ENCODE measurements at regions not wholly inside any gene's neighbourhood (a gene's known extent, or its start where the extent isn't known, plus 50 kb on each side); places are given as distances from the start of the nearest gene placed in this dataset.

DNA sequence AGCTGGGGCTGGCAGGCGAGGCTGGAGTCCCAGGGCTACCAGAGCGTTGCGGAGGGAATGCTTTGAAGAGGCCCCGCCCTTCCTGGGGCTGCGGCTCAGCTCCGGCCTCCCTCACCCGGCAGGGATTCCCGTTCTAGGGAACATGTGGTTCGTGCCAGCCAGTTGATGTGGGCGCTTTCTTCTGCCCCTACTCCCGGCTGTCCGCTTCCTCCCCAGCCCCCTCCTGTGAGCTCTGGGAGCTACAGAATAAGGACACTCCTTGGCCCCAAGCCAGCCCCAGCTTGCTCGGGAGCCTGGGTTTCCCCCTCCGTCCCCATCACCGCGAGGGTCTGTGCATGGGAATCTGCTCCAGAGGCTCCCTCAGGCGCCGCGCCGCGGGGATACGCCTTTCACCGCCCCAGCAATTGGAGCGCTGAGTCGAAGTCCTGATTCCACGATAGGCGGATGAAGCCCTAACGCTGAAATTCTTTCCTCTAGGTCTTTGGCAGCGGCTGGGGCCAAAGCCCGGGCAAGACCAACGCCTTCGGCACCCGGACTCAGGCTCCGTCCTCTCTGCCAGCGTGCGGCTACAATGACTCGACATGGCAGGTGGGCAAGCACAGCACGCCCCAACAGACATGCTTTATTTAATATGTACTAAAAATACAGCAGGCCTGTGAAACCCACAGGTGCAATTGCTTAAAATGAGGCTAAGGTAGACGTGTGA lies 69.5 kb downstream of the KLF15 start:
- ChIA-PET CTCF (no interaction called here), POLR2A (ENCODE audit: low non-redundant PET) (interaction anchor here (0.6 to 0.7 kb wide), 2 partner anchors 26 to 138 kb away, joined by 3 to 5 read pairs; no protein-coding TSS in a partner anchor)
- Histone ChIP-seq H3K9me3 (ENCODE audit: low read depth, low read length, poor library complexity, severe bottlenecking) (no peaks in the 10 kb centered on the region), H3K27ac (ENCODE audit: low read depth, low read length, poor library complexity, severe bottlenecking) (peak overlapping the region; percentile 99), H3K36me3 (ENCODE audit: insufficient read depth, low read length, poor library complexity, severe bottlenecking) (no peaks in the 10 kb centered on the region), H3K4me1 (ENCODE audit: insufficient read depth, low read length, poor library complexity, severe bottlenecking) (peaks cover 72% of the 10 kb centered on the region), H3K4me3 (ENCODE audit: low read depth, low read length, poor library complexity, severe bottlenecking) (peak overlapping the region; percentile 49), H3K27me3 (replicated peaks; ENCODE audit: insufficient read depth, low read depth, low read length, poor library complexity) (no peaks in the 10 kb centered on the region)
- peak; percentile 98 for DNase-seq (ENCODE audit: low spot score)
- TF ChIP-seq EZH2 (IDR thresholded peaks at IDR 0.05; ENCODE audit: borderline replicate concordance, low read depth, low read length, poor library complexity, severe bottlenecking): no peak
- TF ChIP-seq CTCF (conservative IDR thresholded peaks at IDR 0.05; ENCODE audit: low read depth, low read length): no peak
- intact Hi-C loops (cut with micrococcal nuclease; ENCODE audit: unreplicated experiment): loop anchor here (2.0 to 10.0 kb wide), 2 partner anchors 79 to 153 kb away; no protein-coding TSS in a partner anchor
- BruUV-seq (replicated peaks): no TSS peak

DNA sequence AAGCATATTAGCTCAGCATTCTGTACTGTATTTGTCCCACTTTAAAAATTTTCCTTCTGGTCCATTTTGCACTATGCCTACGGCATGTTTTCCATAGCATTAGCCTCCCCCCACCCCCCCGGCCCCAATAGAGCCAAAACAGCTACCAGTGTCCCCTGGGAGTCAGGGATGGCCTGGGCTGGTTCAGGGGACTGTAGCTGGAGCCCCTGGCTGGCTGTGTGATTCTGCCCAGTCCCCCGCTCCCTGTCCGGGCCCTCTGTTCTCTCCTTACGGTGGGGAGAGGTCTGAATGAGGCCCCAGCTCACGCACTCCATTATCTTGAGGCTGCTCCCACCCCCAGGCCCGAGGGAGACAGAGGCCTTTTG lies 70.1 kb downstream of the KLF15 start:
- intact Hi-C loops (cut with micrococcal nuclease; ENCODE audit: unreplicated experiment): loop anchor here (10.0 kb wide), 1 partner anchor 152 kb away; no protein-coding TSS in a partner anchor
- TF ChIP-seq EZH2 (IDR thresholded peaks at IDR 0.05; ENCODE audit: borderline replicate concordance, low read depth, low read length, poor library complexity, severe bottlenecking) (no peak), CTCF (conservative IDR thresholded peaks at IDR 0.05; ENCODE audit: low read depth, low read length) (no peak)
- no TSS peak for BruUV-seq (replicated peaks)
- no peak for DNase-seq (ENCODE audit: low spot score)
- ChIA-PET POLR2A (ENCODE audit: low non-redundant PET) (interaction anchor here (0.6 to 0.7 kb wide), 2 partner anchors 26 to 137 kb away, joined by 3 to 5 read pairs; no protein-coding TSS in a partner anchor), CTCF (no interaction called here)
- Histone ChIP-seq H3K27me3 (replicated peaks; ENCODE audit: insufficient read depth, low read depth, low read length, poor library complexity) (no peaks in the 10 kb centered on the region), H3K4me3 (ENCODE audit: low read depth, low read length, poor library complexity, severe bottlenecking) (peak overlapping the region; percentile 49), H3K9me3 (ENCODE audit: low read depth, low read length, poor library complexity, severe bottlenecking) (no peaks in the 10 kb centered on the region), H3K27ac (ENCODE audit: low read depth, low read length, poor library complexity, severe bottlenecking) (peak overlapping the region; percentile 99), H3K4me1 (ENCODE audit: insufficient read depth, low read length, poor library complexity, severe bottlenecking) (peaks cover 67% of the 10 kb centered on the region), H3K36me3 (ENCODE audit: insufficient read depth, low read length, poor library complexity, severe bottlenecking) (no peaks in the 10 kb centered on the region)

GRCh38 chr3:126285369-126285768 lies 71.8 kb downstream of the KLF15 start:
- H3K27me3 ChIP-seq (replicated peaks; ENCODE audit: insufficient read depth, low read depth, low read length, poor library complexity): no peaks in the 10 kb centered on the region
- CTCF ChIA-PET: interaction anchor here (1.0 kb wide), 1 partner anchor 151 kb away, joined by 3 read pairs; no protein-coding TSS in a partner anchor
- POLR2A ChIA-PET (ENCODE audit: low non-redundant PET): no interaction called here
- no TSS peak for BruUV-seq (replicated peaks)
- intact Hi-C loops (cut with micrococcal nuclease; ENCODE audit: unreplicated experiment): loop anchor here (10.0 kb wide), 1 partner anchor 151 kb away; no protein-coding TSS in a partner anchor
- H3K27ac ChIP-seq (ENCODE audit: low read depth, low read length, poor library complexity, severe bottlenecking): peak overlapping the region; percentile 99
- TF ChIP-seq CTCF (conservative IDR thresholded peaks at IDR 0.05; ENCODE audit: low read depth, low read length): no peak
- TF ChIP-seq EZH2 (IDR thresholded peaks at IDR 0.05; ENCODE audit: borderline replicate concordance, low read depth, low read length, poor library complexity, severe bottlenecking): no peak
- H3K9me3 ChIP-seq (ENCODE audit: low read depth, low read length, poor library complexity, severe bottlenecking): peaks cover 11% of the 10 kb centered on the region
- H3K4me1 ChIP-seq (ENCODE audit: insufficient read depth, low read length, poor library complexity, severe bottlenecking): peaks cover 49% of the 10 kb centered on the region
- H3K36me3 ChIP-seq (ENCODE audit: insufficient read depth, low read length, poor library complexity, severe bottlenecking): no peaks in the 10 kb centered on the region
- no peak overlapping the region for H3K4me3 ChIP-seq (ENCODE audit: low read depth, low read length, poor library complexity, severe bottlenecking)
- peak; percentile 57 for DNase-seq (ENCODE audit: low spot score)

All from A673 (cell line).